HEK293 (cell line): ENCODE measurements at regions not wholly inside any gene's neighbourhood (a gene's known extent, or its start where the extent isn't known, plus 50 kb on each side); places are given as distances from the start of the nearest gene placed in this dataset.

Source experiments
- CTCF ChIA-PET: fragments of 350-600 bp; formaldehyde crosslinking; extraction: SDS; loops from one replicate; lab custom pipeline; 2021; ENCODE audit warnings: antibody characterized with exemption; lab: Yijun Ruan, JAX
- POLR2A ChIA-PET: fragments of 300-600 bp; formaldehyde crosslinking; extraction: SDS; loops from one replicate; lab custom pipeline; 2020; ENCODE audit warnings: antibody characterized with exemption, inconsistent platforms; lab: Yijun Ruan, JAX
- H3K27ac ChIP-seq: fragments of 200-500 bp; sonication (Bioruptor generic); 2 replicates; pipeline ENCODE4 v1.5.1; 2014; ENCODE audit warnings: low read depth, low read length, control low read depth, inconsistent platforms; ENCODE audit errors: extremely low read depth
- H3K36me3 ChIP-seq, 2 experiments: fragments of 200-500 bp in 1 of 2; sonication (Bioruptor generic) in 1 of 2; 1 replicate in 1 of 2; 2 replicates in 1 of 2; pipeline ENCODE4 v1.5.1; 2014 to 2017; ENCODE audit warnings: inconsistent platforms in 2 of 2, low read length in 2 of 2; ENCODE audit not compliant: control insufficient read depth in 2 of 2, insufficient read depth in 1 of 2
- H3K4me1 ChIP-seq: fragments of 200-500 bp; sonication (Bioruptor generic); 2 replicates; pipeline ENCODE4 v1.5.1; 2014; ENCODE audit warnings: mild to moderate bottlenecking, low read length, inconsistent platforms; ENCODE audit not compliant: control insufficient read depth, insufficient read depth
- H3K4me3 ChIP-seq: 2 replicates; pipeline ENCODE4 v1.5.1; 2011; ENCODE audit warnings: low read depth, mild to moderate bottlenecking, control low read depth, low read length, moderate library complexity
- H3K9me3 ChIP-seq: fragments of 200-500 bp; sonication (Bioruptor generic); 2 replicates; pipeline ENCODE4 v1.5.1; 2014; ENCODE audit warnings: low read depth, low read length, inconsistent platforms; ENCODE audit not compliant: control insufficient read depth, insufficient read depth
- AEBP2 ChIP-seq: fragments of 450-650 bp; formaldehyde crosslinking; IDR thresholded peaks from 2 replicates; pipeline ENCODE4 v1.5.1; 2016; ENCODE audit warnings: missing biosample characterization, missing genetic modification characterization, borderline replicate concordance
- HOXC10 ChIP-seq: sonication (generic); formaldehyde crosslinking; IDR thresholded peaks from 2 replicates; pipeline ENCODE4 v1.8.1; 2023; ENCODE audit warnings: mild to moderate bottlenecking, missing genetic modification reagents
- KLF7 ChIP-seq: fragments of 450-650 bp; formaldehyde crosslinking; IDR thresholded peaks from 2 replicates; pipeline ENCODE4 v1.5.1; 2016; ENCODE audit warnings: missing biosample characterization, missing genetic modification characterization, borderline replicate concordance
- OVOL3 ChIP-seq: fragments of 450-650 bp; formaldehyde crosslinking; IDR thresholded peaks from 2 replicates; pipeline ENCODE4 v1.5.1; 2016; ENCODE audit warnings: missing biosample characterization, missing genetic modification characterization
- PATZ1 ChIP-seq: fragments of 450-650 bp; formaldehyde crosslinking; IDR thresholded peaks from 2 replicates; pipeline ENCODE4 v1.5.1; 2016; ENCODE audit warnings: missing biosample characterization, missing genetic modification characterization
- SCRT1 ChIP-seq: fragments of 450-650 bp; formaldehyde crosslinking; IDR thresholded peaks from 2 replicates; pipeline ENCODE4 v1.5.1; 2016; ENCODE audit warnings: missing biosample characterization, missing genetic modification characterization, borderline replicate concordance
- TSHZ1 ChIP-seq: fragments of 450-650 bp; formaldehyde crosslinking; IDR thresholded peaks from 2 replicates; pipeline ENCODE4 v1.5.1; 2016; ENCODE audit warnings: missing biosample characterization, missing genetic modification characterization, borderline replicate concordance
- ZBTB21 ChIP-seq: fragments of 450-650 bp; formaldehyde crosslinking; IDR thresholded peaks from 2 replicates; pipeline ENCODE4 v1.5.1; 2017; ENCODE audit warnings: missing biosample characterization, missing genetic modification characterization
- ZBTB48 ChIP-seq: fragments of 450-650 bp; formaldehyde crosslinking; IDR thresholded peaks from 2 replicates; pipeline ENCODE4 v1.5.1; 2016; ENCODE audit warnings: missing biosample characterization, missing genetic modification characterization
- ZNF174 ChIP-seq: fragments of 450-650 bp; formaldehyde crosslinking; IDR thresholded peaks from 2 replicates; pipeline ENCODE4 v1.5.0; 2017; ENCODE audit warnings: missing biosample characterization, mild to moderate bottlenecking, missing genetic modification characterization
- ZNF214 ChIP-seq: fragments of 450-650 bp; formaldehyde crosslinking; IDR thresholded peaks from 2 replicates; pipeline ENCODE4 v1.5.1; 2017; ENCODE audit warnings: missing biosample characterization, mild to moderate bottlenecking, missing genetic modification characterization, borderline replicate concordance
- ZNF223 ChIP-seq: fragments of 450-650 bp; formaldehyde crosslinking; IDR thresholded peaks from 2 replicates; pipeline ENCODE4 v1.5.1; 2016; ENCODE audit warnings: missing biosample characterization, missing genetic modification characterization
- ZNF335 ChIP-seq: fragments of 450-650 bp; formaldehyde crosslinking; conservative IDR thresholded peaks from 2 replicates; pipeline ENCODE4 v1.5.1; 2016; ENCODE audit warnings: missing biosample characterization, missing genetic modification characterization
- ZNF394 ChIP-seq: fragments of 450-650 bp; formaldehyde crosslinking; IDR thresholded peaks from 2 replicates; pipeline ENCODE4 v1.5.1; 2016; ENCODE audit warnings: missing biosample characterization, missing genetic modification characterization, mild to moderate bottlenecking, moderate library complexity, borderline replicate concordance
- ZNF426 ChIP-seq: fragments of 450-650 bp; formaldehyde crosslinking; IDR thresholded peaks from 2 replicates; pipeline ENCODE4 v1.5.1; 2017; ENCODE audit warnings: missing biosample characterization, missing genetic modification characterization, mild to moderate bottlenecking, inconsistent platforms, moderate library complexity
- ZNF433 ChIP-seq: fragments of 450-650 bp; formaldehyde crosslinking; IDR thresholded peaks from 2 replicates; pipeline ENCODE4 v1.5.1; 2016; ENCODE audit warnings: missing biosample characterization, missing genetic modification characterization, low read depth
- ZNF501 ChIP-seq: fragments of 450-650 bp; formaldehyde crosslinking; IDR thresholded peaks from 2 replicates; pipeline ENCODE4 v1.5.1; 2016; ENCODE audit warnings: missing biosample characterization, missing genetic modification characterization
- ZNF521 ChIP-seq: fragments of 450-650 bp; formaldehyde crosslinking; IDR thresholded peaks from 2 replicates; pipeline ENCODE4 v1.5.1; 2017; ENCODE audit warnings: missing biosample characterization, mild to moderate bottlenecking, missing genetic modification characterization
- ZNF624 ChIP-seq: fragments of 450-650 bp; formaldehyde crosslinking; IDR thresholded peaks from 2 replicates; pipeline ENCODE4 v1.5.1; 2017; ENCODE audit warnings: missing biosample characterization, missing genetic modification characterization
- ZNF664 ChIP-seq: fragments of 450-650 bp; formaldehyde crosslinking; IDR thresholded peaks from 2 replicates; pipeline ENCODE4 v1.5.1; 2016; ENCODE audit warnings: missing biosample characterization, missing genetic modification characterization
- ZNF677 ChIP-seq: fragments of 450-650 bp; IDR thresholded peaks from 2 replicates; pipeline ENCODE4 v1.5.0; 2018; ENCODE audit warnings: missing biosample characterization, mild to moderate bottlenecking, missing genetic modification characterization, moderate library complexity
- ZNF768 ChIP-seq: fragments of 450-650 bp; formaldehyde crosslinking; IDR thresholded peaks from 2 replicates; pipeline ENCODE4 v1.5.1; 2018; ENCODE audit warnings: missing biosample characterization, mild to moderate bottlenecking, missing genetic modification characterization

- TF ChIP-seq PATZ1 (tag by site-specific recombination), result 0 out of 2 replicates have a peak, but pooled peaks have one; percentile 14
- no peak for TF ChIP-seq ZNF335 (tag by site-specific recombination)
- TF ChIP-seq ZNF214, result no peak
- TF ChIP-seq SCRT1 (tag by site-specific recombination), result no peak
- no peak for TF ChIP-seq ZBTB21 (tag by site-specific recombination)
Measured at GRCh38 chr16:86121374-86122010, 222.5 kb downstream of the IRF8 start (continued).

GRCh38 chr16:86122681-86123342 is 223.8 kb downstream of the IRF8 start:
- H3K9me3 ChIP-seq, result no peaks in the 10 kb centered on the region
- CTCF ChIA-PET, result no interaction called here
- TF ChIP-seq ZNF501 (tag by site-specific recombination) (no peak), ZNF677 (tag by site-specific recombination) (no peak), HOXC10 (CRISPR knock-in tag) (no peak), ZNF433 (tag by site-specific recombination) (no peak), ZNF223 (tag by site-specific recombination) (no peak)
- TF ChIP-seq, all 188 proteins: peak for 0
- Histone ChIP-seq H3K27ac (no peak overlapping the region), H3K4me3 (no peak overlapping the region), H3K4me1 (no peaks in the 10 kb centered on the region), H3K36me3 (no peaks in the 10 kb centered on the region)
- POLR2A ChIA-PET, result no interaction called here

GRCh38 chr16:86124321-86124720 is 225.4 kb downstream of the IRF8 start:
- no peaks in the 10 kb centered on the region for H3K9me3 ChIP-seq
- H3K27ac ChIP-seq, result no peak overlapping the region
- POLR2A ChIA-PET, result no interaction called here
- CTCF ChIA-PET, result interaction anchor here (0.6 kb wide), 1 partner anchor 397 kb away, joined by 3 read pairs; no protein-coding TSS in a partner anchor
- no peaks in the 10 kb centered on the region for H3K4me1 ChIP-seq
- H3K4me3 ChIP-seq, result no peak overlapping the region
- no peak for TF ChIP-seq KLF7 (tag by site-specific recombination)
- TF ChIP-seq ZNF521 (tag by site-specific recombination), result no peak
- no peak for TF ChIP-seq OVOL3 (tag by site-specific recombination)
- no peak for TF ChIP-seq HOXC10 (CRISPR knock-in tag)
- TF ChIP-seq ZNF664 (tag by site-specific recombination), result no peak
- no peak for TF ChIP-seq ZNF768
- no peak for TF ChIP-seq ZBTB48 (tag by site-specific recombination)
- no peak for TF ChIP-seq TSHZ1
- no peak for TF ChIP-seq ZNF426
- TF ChIP-seq ZNF174 (tag by site-specific recombination), result no peak
- no peak for TF ChIP-seq ZNF394 (tag by site-specific recombination)
- TF ChIP-seq SCRT1 (tag by site-specific recombination), result no peak
- TF ChIP-seq ZNF624 (tag by site-specific recombination), result no peak
- no peak for TF ChIP-seq AEBP2
- H3K36me3 ChIP-seq, result no peaks in the 10 kb centered on the region
